MCF 10A (cell line): ENCODE measurements at regions not wholly inside any gene's neighbourhood (a gene's known extent, or its start where the extent isn't known, plus 50 kb on each side); places are given as distances from the start of the nearest gene placed in this dataset.

Source experiments
- BruUV-seq: library from RNA; stranded (reverse); fragments of 400-500 nt; replicated peaks from 2 replicates; lab custom pipeline; 2021; lab: Mats Ljungman, UMichigan
- CTCF ChIA-PET: fragments of 300-600 bp; sonication (Branson Sonifier 250); formaldehyde crosslinking; extraction: SDS; loops from one replicate; lab custom pipeline; 2021; ENCODE audit warnings: antibody characterized with exemption, inconsistent platforms; lab: Yijun Ruan, JAX
- POLR2A ChIA-PET: fragments of 300-600, 350-650 bp; sonication (Branson Sonifier 250); formaldehyde crosslinking; extraction: SDS; loops from one replicate; lab custom pipeline; 2020; ENCODE audit warnings: antibody characterized with exemption, inconsistent platforms; lab: Yijun Ruan, JAX
- DNase-seq: peaks from one replicate; pipeline ENCODE4 v3.0.0-alpha.2; 2018; ENCODE audit not compliant: unreplicated experiment
- H3K27ac Mint-ChIP-seq: one replicate; pipeline ENCODE4 v1.8.0; 2022; ENCODE audit warnings: mild to moderate bottlenecking, low read depth, mixed read lengths; ENCODE audit not compliant: unreplicated experiment
- H3K27me3 Mint-ChIP-seq: one replicate; pipeline ENCODE4 v1.8.0; 2022; ENCODE audit warnings: mixed read lengths; ENCODE audit not compliant: insufficient read depth, unreplicated experiment
- H3K36me3 Mint-ChIP-seq: one replicate; pipeline ENCODE4 v1.8.0; 2022; ENCODE audit warnings: mild to moderate bottlenecking, moderate library complexity, mixed read lengths; ENCODE audit not compliant: insufficient read depth, unreplicated experiment
- H3K4me1 Mint-ChIP-seq: one replicate; pipeline ENCODE4 v1.8.0; 2022; ENCODE audit warnings: mixed read lengths; ENCODE audit not compliant: insufficient read depth, unreplicated experiment
- H3K4me3 Mint-ChIP-seq: one replicate; pipeline ENCODE4 v1.8.0; 2022; ENCODE audit warnings: mild to moderate bottlenecking, moderate library complexity, mixed read lengths; ENCODE audit not compliant: unreplicated experiment
- H3K9me3 Mint-ChIP-seq: one replicate; pipeline ENCODE4 v1.8.0; 2022; ENCODE audit warnings: mixed read lengths; ENCODE audit not compliant: unreplicated experiment
- CTCF ChIP-seq: fragments of 200-600 bp; IDR thresholded peaks from one replicate; pipeline ENCODE4 v1.8.0; 2022; ENCODE audit warnings: antibody characterized with exemption, mild to moderate bottlenecking; ENCODE audit not compliant: unreplicated experiment
- intact Hi-C: fragments of 100-400 bp; cut with micrococcal nuclease; formaldehyde crosslinking; loops from 2 replicates; pipeline ENCODE4 v1.14.1; 2022

DNA sequence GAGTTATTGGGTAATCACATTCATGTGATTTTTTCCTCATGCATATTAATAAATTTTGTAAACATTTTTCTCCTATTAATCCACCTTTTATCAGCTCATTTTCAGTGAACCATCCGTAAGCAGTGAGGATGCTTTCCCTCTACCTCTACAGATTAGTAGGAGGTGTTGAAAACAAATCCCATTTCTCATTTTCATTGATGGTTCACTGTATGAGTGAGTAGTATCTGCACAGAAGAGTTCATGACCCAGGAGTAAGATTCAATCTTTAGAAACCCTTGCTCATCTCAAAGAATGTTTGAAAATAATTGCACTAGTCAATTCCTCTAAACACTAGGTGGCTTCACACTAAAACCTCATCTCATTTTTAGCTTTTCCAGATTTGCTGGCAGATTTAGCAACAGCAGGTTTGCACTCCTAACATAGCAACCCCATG lies 440.0 kb downstream of the HAO1 start:
- Mint-ChIP-seq H3K27me3 (no peaks in the 10 kb centered on the region), H3K36me3 (no peaks in the 10 kb centered on the region), H3K4me1 (peaks cover 27% of the 10 kb centered on the region), H3K9me3 (no peaks in the 10 kb centered on the region), H3K4me3 (no peak overlapping the region), H3K27ac (no peak overlapping the region)
- ChIA-PET POLR2A (interaction anchor here (0.7 to 1.2 kb wide), 2 partner anchors 101 to 205 kb away, joined by 3 to 5 read pairs; no protein-coding TSS in a partner anchor), CTCF (no interaction called here)
- DNase-seq: no peak
- TF ChIP-seq CTCF: no peak
- no TSS peak for BruUV-seq
- intact Hi-C loops: no loop called here

GRCh38 chr20:7503501-7503900 lies 436.8 kb downstream of the HAO1 start:
- no peak overlapping the region for H3K27ac Mint-ChIP-seq
- ChIA-PET CTCF (interaction anchor here (1.2 kb wide), 1 partner anchor 10 kb away, joined by 6 read pairs; no protein-coding TSS in a partner anchor), POLR2A (no interaction called here)
- H3K36me3 Mint-ChIP-seq: no peaks in the 10 kb centered on the region
- no peak for DNase-seq
- H3K27me3 Mint-ChIP-seq: no peaks in the 10 kb centered on the region
- peaks cover 12% of the 10 kb centered on the region for H3K4me1 Mint-ChIP-seq
- no peak overlapping the region for H3K4me3 Mint-ChIP-seq
- no TSS peak for BruUV-seq
- TF ChIP-seq CTCF: no peak
- no peaks in the 10 kb centered on the region for H3K9me3 Mint-ChIP-seq
- intact Hi-C loops: no loop called here

DNA sequence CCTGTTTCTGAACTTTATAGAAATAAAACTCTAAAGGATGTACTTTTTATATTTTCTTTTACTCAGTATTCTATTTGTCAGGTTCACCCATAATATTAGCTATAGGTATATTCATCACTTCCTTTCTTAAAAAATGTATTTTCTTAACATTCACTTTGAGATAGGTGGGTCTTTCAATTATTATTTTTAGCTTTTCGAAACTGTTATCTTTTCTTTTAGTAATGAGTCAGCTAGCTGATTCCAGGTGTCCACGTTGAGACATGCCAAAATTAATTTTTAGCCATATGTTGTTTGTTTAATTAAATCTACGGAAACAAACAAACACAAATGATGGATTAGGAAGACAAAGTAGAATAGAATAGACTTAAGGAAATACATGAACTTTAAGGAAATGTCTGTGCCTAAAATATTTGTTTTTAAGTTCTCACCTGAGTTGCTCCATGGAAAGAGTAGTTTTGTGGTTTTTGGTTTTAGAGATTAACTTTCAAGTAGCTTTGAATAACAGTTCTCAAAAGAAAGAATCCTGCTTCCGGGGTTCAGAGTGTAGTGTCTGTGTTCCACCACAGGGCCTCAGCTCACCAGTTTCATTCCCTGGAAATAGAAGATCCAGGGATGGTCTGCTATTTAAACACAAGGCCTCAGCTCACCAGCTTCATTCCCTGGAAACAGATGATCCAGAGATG lies 435.0 kb downstream of the HAO1 start:
- no peaks in the 10 kb centered on the region for H3K27me3 Mint-ChIP-seq
- H3K27ac Mint-ChIP-seq: no peak overlapping the region
- no peaks in the 10 kb centered on the region for H3K9me3 Mint-ChIP-seq
- POLR2A ChIA-PET: interaction anchor here (0.5 to 0.7 kb wide), 2 partner anchors 12 to 133 kb away, joined by 3 read pairs; no protein-coding TSS in a partner anchor
- intact Hi-C loops: no loop called here
- H3K36me3 Mint-ChIP-seq: no peaks in the 10 kb centered on the region
- no peak for TF ChIP-seq CTCF
- H3K4me3 Mint-ChIP-seq: no peak overlapping the region
- BruUV-seq: no TSS peak
- H3K4me1 Mint-ChIP-seq: peaks cover 6% of the 10 kb centered on the region
- no peak for DNase-seq
- CTCF ChIA-PET: interaction anchor here (0.8 to 1.0 kb wide), 2 partner anchors 9 to 20 kb away, joined by 3 read pairs; no protein-coding TSS in a partner anchor

DNA sequence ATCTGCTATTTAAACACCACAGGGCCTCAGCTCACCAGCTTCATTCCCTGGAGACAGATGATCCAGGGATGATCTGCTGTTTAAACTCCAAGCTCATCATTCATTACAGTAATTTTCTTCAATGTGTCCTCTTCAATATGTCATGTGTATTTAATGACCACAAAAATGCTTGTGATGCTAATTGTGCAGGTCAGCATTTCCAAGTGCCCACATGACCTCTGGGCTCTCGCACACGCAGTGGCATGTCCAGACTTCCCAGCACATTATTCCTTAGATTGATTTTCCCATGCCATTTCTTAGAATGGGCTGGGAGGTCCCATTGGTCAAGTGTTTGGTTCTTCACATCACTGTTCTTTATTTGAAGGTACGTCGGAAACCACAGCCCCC lies 434.4 kb downstream of the HAO1 start:
- intact Hi-C loops: no loop called here
- ChIA-PET POLR2A (interaction anchor here (0.5 kb wide), 1 partner anchor 11 kb away, joined by 3 read pairs; no protein-coding TSS in a partner anchor), CTCF (interaction anchor here (0.7 to 1.0 kb wide), 2 partner anchors 9 to 269 kb away, joined by 3 read pairs; no protein-coding TSS in a partner anchor)
- no peak for TF ChIP-seq CTCF
- DNase-seq: no peak
- no peak overlapping the region for H3K27ac Mint-ChIP-seq
- no TSS peak for BruUV-seq
- peaks cover 6% of the 10 kb centered on the region for H3K4me1 Mint-ChIP-seq
- H3K27me3 Mint-ChIP-seq: no peaks in the 10 kb centered on the region
- H3K9me3 Mint-ChIP-seq: no peaks in the 10 kb centered on the region
- H3K4me3 Mint-ChIP-seq: no peak overlapping the region
- no peaks in the 10 kb centered on the region for H3K36me3 Mint-ChIP-seq
